GM18520 (cell line): ENCODE measurements at regions not wholly inside any gene's neighbourhood (a gene's known extent, or its start where the extent isn't known, plus 50 kb on each side); places are given as distances from the start of the nearest gene placed in this dataset.

Experiments
- ATAC-seq: cut with Tn5 transposase; IDR thresholded peaks from one replicate; pipeline ENCODE4 v1.9.1; 2021; ENCODE audit not compliant: unreplicated experiment

- ATAC-seq, result no peak
Measured at GRCh38 chr5:58121391-58121790, 338.5 kb downstream of the PLK2 start.

- no peak for ATAC-seq
Measured at GRCh38 chr5:58117542-58117941, 342.3 kb downstream of the PLK2 start.

GRCh38 chr5:58116346-58116745 lies 343.5 kb downstream of the PLK2 start:
- no peak for ATAC-seq

- no peak for ATAC-seq
Measured at GRCh38 chr5:58115811-58116210, 344.1 kb downstream of the PLK2 start.

DNA sequence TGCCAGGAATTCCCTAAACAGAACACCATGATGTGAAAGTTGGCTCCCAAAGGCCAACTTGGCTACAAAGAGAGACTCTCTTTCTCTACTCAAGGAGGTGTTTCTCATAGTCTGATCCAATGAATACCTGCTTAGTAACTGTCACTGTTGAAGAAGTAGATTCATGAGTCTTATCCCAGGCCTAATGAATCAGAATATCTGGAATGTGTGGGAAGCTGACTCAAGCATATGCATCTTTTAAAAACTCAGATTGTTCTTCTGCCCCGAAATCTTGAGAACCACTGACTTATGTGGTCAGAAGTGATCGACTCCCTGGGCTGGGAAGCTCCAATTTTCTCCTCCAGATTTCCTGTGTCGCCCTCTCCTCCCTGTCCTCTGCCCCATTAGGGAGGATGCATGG lies 345.6 kb downstream of the PLK2 start:
- no peak for ATAC-seq

- ATAC-seq, result no peak
Measured at GRCh38 chr5:58113172-58113571, 346.7 kb downstream of the PLK2 start.

- ATAC-seq, result no peak
Measured at GRCh38 chr5:58108511-58108910, 351.4 kb downstream of the PLK2 start.

DNA sequence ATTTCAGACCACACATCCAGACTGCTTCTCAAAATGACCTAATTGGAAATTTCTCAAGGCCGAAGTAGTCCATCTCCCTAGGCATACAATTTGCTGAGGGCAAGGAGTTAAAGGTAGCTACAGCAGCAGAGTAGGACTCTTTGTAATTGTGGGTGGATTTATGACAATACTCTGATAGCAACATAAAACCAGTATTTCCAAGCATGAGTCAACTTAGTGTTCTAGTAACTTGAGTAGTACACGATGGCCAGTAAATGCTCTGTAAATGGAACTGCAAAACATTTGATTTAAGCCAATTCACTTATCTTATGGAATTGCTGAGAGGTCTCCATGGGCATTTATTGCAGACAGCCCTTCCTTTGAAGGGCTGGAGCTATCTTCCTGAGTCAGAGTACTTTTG lies 352.2 kb downstream of the PLK2 start:
- ATAC-seq, result no peak

DNA sequence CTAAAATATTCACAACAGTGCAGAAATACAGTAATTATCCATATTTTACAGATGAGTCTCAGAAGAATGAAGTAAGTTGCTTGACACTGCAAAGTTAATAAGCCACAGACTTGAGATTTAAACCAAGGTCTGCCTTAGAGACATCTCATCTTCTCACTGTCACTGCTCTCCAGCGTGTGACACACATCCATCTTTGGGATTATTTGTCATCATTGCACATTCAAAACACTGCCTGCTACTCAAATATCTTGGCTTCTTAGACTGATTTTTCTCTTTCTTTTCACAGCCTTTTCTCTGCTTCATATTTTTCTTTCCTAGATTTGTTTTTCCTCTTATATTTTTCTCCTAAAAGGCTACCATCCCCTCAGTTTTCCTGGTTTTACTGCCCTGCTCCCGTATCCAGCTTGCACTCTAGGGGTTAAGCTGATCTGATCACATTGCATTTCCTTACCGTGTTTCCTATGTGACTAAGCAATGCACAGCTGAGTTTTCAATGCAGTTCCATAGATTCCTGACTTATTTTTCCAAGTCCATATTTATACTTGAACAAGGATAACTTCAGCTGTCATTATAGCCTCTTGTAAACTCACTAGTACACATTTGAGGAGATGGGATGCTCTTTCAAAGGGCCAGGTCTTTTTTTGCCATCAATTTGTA lies 353.0 kb downstream of the PLK2 start:
- ATAC-seq, result no peak

DNA sequence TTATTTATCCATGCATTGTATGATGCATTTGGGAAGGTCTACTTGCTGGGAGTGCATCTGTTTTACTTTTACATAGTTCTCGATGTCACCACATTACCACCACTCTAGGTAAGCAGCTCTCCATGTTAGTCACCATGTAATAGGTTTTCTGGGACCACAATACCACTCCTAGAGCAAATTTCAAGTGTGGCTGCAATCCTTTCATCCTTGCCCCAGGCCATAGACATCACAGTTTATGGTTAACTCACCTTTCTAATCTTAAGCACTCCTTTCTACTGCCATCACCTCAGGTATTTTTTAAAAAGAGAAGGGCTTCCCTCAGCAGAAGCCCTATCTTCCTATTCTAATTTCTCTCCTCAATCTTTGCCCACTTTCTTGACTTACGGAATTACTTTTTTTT lies 354.1 kb downstream of the PLK2 start:
- no peak for ATAC-seq

- ATAC-seq, result no peak
Measured at GRCh38 chr5:58099257-58099656, 360.6 kb downstream of the PLK2 start.

DNA sequence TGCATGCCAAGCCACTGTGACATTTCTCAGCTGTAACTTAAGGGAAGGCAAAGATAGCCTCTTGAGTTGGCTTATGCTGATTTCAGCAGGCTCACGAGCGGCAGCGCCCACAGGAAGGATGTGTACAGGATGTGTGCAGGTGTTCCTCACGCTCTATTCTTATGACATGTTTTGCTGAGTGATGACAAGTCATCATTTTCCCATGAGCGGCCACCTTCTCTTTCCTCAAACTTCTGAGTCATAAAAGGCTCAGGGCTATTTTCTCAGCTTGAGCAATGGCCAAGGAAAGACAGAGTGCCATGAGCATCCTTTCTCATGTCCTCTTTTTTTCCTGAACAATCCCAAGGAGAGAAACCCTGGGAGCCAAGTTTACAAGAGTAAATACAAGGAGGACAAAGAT lies 365.9 kb downstream of the PLK2 start:
- ATAC-seq, result no peak

GRCh38 chr5:58090704-58091103 lies 369.2 kb downstream of the PLK2 start:
- no peak for ATAC-seq

GRCh38 chr5:58088941-58089340 lies 370.9 kb downstream of the PLK2 start:
- ATAC-seq, result no peak

- ATAC-seq, result no peak
Measured at GRCh38 chr5:58087905-58088304, 372.0 kb downstream of the PLK2 start.

DNA sequence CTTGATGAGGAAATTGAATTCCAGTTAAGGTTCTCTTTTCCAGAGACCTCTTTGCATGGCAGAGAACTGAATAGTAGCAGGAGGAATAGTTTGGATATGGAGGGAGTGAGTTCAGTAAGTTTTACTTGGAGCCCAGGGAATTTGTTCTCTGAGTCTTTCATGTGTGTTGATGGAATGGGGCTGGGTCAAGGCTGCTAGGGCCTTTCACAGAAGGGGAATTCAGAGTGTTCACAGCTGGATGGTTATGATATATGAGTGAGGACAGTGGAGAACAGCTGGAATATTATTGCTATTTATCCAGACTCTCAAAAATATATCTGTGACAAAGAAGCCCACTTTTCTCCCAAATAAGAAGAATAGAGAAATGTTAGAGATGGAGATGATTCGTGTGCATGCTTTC lies 372.8 kb downstream of the PLK2 start:
- no peak for ATAC-seq

- no peak for ATAC-seq
Measured at GRCh38 chr5:58085800-58086199, 374.1 kb downstream of the PLK2 start.

GRCh38 chr5:58081435-58081834 lies 378.5 kb downstream of the PLK2 start:
- no peak for ATAC-seq

GRCh38 chr5:58080573-58080972 lies 379.3 kb downstream of the PLK2 start:
- ATAC-seq, result no peak

- no peak for ATAC-seq
Measured at GRCh38 chr5:58077966-58078365, 381.9 kb downstream of the PLK2 start.

DNA sequence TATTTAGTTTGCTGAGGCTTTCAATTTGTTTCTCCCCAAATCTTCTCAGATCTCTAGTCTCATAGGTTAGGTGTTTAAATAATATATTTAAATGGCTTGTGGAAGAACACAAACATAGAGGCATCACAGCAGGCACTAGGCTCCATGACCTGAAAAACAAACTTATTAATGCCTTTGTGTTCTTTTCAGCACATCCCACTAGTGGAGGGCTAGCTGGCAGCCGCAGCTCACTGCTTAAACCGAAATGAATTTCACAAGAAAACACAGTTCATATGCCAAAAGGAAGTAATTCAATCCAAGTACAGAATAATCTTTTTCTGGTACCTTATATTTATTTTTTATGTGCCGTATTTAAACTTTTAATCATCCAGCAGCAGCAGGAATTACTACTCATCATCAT lies 382.5 kb downstream of the PLK2 start:
- no peak for ATAC-seq

- ATAC-seq, result no peak
Measured at GRCh38 chr5:58076483-58077257, 383.2 kb downstream of the PLK2 start.

GRCh38 chr5:58075907-58076306 lies 384.0 kb downstream of the PLK2 start:
- no peak for ATAC-seq
